GM19193 (cell line): ENCODE measurements at regions not wholly inside any gene's neighbourhood (a gene's known extent, or its start where the extent isn't known, plus 50 kb on each side); places are given as distances from the start of the nearest gene placed in this dataset.

Source experiments
- POLR2A ChIP-seq: IDR thresholded peaks from 4 replicates; pipeline ENCODE4 v1.6.1; 2011; ENCODE audit not compliant: insufficient read depth, insufficient read length; ENCODE audit errors: extremely low read depth

DNA sequence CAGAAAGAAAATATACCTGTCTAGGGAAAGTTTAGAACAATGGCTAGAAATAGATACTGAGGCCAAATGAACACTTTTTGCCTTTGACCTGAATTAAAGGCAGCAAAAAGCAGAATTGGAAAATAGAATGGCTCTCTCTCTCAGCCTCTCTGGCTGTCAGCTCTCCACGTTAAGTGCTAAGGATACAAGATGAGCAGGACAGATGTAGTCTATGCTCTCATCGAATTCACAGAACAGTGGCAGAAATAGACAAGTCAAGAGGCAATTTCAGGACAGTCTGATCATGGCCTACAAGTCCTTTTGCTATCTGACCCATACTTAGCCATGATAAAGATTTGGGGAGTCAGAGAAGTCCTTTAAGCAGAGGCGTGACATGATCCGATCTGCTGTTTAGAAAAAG lies 120.2 kb upstream of the CREB1 start:
- no peak for TF ChIP-seq POLR2A

DNA sequence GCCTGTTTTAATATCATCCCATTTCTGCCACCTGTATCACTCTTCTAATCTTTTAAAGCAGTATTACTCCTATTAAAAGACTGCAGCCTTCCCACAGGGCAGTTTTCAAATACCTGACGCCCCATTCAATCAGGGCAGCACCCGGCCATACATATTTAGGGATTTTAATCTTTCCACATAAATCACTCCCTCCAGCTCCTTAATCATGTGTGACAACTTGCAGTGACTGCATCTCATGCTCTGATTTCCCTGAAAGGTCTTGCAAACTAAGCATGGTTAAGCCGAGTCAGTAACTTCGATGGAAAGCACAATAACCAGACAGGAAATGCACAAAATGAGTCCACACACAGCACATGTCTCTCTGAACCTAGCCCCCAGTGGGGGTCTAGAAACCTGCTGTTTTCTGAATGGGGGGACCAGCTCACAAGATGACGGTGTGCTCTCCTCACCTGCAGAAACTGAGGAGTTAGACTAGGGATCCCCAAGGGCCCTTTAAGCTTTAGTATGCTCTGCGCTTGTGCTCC lies 116.9 kb upstream of the CREB1 start:
- no peak for TF ChIP-seq POLR2A

DNA sequence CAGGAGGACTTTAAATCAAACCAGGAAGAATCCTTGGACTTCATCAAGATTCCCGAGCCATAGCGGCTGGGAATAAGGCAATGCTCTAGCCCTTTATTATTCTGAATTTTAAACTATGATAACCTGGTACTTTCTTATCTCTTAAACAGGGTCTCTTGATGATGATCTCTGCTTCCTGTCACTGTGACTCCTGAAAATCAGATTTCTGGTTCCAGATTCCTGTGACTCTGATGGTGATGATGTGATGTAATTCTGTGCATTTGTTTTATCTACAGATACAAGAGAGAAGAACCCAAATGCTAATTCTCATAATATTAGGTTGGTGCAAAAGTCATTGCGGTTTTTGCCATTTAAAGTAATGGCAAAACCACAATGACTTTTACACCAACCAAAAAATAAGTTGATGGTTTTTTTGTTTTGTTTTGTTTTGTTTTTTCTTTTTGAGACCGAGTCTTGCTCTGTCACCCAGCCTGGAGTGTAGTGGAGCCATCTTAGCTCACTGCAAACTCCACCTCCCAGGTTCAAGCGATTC lies 116.3 kb upstream of the CREB1 start:
- no peak for TF ChIP-seq POLR2A

DNA sequence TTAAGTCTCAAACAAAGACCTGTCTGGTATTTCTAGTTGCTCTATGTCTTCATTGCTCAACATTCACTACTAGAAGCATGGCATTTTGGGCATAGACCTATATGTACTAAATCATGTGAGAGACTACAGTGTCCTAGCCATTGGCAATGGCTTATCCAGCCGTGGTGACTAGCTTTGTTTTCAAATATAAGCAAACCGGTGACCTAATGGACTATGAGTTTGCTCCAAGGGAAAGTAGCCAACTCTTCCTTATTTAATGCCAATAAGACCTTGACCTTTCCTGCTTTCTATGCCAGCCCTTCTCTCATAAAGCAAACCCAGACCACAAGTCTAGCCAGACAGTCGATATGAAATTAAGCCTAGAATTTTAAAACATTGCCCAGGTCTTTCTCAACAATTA lies 113.7 kb upstream of the CREB1 start:
- TF ChIP-seq POLR2A: no peak

DNA sequence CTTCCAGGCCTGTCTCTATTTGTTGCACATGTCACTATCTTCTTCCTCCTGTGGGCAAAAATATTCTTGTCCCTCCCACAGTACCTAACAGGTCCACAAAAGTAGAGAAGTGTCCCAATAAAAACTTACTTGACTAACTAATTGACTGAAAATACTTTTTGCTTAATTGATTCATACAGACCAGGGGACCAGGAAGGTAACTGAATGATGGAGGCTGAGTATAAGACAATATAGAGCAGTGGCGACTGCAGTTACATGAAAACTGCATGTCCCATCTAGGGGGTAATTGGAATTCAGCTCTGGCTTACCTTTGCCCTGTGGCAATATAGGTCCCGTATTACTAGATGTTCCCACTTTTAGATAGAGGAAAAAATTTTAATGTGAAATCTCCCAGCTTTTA lies 112.9 kb upstream of the CREB1 start:
- no peak for TF ChIP-seq POLR2A

DNA sequence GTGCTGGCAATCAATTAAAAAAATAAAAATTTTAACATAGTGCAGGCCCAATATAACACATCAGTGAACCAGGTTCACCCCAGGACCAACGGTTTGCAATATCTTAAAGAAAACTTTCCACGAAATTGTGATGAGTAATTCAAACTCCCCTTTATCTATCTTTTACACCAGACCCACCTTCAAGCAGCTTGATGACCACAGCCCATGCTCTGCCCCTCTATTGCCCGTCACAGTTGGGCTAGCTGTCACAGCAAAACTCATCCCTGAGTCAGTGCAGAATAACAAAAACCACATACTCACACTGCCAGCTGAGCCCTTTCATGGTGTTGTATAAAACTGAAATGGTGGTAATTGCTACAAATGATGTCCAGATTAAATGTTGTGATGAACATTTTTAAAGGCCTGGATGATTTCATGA lies 112.5 kb upstream of the CREB1 start:
- TF ChIP-seq POLR2A: no peak

DNA sequence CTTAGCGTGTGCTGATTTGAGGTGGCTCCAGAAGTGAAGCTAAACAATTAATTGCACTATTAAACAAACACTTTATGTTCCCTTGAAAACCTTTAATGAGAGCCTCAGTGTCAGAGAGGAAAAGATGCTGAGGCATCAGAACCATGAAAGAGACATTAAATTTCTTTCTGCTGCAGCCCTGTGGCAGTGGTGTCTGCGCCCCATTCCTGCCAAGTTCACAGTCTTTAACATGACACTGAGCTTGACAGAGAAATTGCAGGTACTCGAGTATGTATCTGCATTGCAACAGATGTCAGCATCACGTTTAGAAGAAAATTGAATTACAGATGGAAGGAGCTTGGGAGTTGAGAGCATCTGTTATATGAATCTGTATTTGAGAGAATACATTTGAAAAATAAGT lies 111.3 kb upstream of the CREB1 start:
- no peak for TF ChIP-seq POLR2A

DNA sequence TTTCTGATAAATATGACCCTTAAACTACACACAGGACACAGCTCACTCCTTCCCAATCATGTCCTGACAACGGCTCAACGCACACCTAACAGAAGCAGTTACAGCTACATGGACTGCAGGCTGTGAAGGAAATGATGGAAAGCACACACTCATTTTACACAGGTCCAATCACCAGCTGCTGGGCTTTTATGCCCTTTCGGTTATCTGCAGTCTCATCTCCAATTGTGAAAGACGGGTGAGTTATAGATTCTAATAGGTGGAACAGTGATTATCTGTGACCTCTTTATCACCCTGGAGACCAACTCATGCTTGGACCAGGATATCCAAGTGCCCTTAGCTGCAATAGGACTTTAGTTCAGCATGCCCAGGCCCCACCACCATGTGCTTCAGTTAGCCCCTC lies 110.4 kb upstream of the CREB1 start:
- TF ChIP-seq POLR2A: no peak

DNA sequence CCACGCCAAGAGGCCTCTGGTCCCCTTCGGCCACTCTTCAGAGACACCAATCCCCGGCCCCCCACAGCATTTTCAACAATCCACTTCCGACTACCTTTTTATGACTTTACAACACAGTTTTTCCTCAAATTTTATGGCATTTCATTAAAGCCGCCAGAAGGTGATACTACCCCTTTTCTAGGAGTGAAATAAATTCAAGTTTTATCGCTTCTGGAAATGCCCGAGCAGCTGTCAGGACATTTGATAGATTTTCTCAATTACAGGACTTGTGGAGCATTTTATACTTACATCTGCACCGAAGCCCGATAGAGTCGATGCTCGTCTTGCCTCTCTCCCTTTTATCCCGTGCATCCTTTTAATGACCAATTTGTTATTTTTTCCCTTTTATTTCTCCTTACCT lies 108.1 kb upstream of the CREB1 start:
- TF ChIP-seq POLR2A: no peak

DNA sequence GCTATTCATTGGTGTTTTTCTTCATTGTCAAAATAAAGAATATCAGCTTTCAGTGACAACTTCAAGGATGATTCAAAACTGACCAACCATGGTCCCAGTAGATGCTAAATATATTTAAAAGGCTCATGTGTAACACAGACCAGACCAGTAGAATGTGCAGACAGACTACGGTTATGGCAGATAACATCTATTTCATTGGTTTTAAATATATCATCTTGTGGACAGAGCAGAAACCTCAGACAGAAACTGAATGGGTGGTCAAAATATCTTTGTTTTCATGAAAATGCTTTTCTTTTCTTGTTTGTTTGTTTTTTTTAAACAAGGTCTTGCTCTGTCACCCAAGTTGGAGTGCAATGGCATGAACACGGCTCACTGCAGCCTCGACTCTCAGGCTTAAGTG lies 107.4 kb upstream of the CREB1 start:
- TF ChIP-seq POLR2A: no peak

DNA sequence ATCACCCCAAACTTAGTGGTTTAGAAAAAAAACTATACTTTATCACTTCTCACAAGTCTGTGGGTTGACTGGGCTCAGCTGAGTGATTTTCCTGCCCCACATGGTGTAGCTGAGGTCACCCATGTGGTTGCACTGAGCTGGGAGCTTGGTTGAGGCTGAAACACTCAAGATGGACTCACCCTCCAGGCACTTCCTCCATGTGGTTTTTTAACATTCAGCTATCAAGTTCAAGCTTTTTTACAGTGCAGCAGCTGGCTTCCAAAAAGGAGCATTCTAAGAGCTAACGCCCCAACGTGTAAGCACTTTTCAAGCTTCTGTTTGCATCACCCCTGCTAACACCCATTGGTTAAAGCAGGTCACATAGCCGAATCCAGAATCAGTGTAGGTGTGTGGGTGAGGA lies 105.9 kb upstream of the CREB1 start:
- no peak for TF ChIP-seq POLR2A

DNA sequence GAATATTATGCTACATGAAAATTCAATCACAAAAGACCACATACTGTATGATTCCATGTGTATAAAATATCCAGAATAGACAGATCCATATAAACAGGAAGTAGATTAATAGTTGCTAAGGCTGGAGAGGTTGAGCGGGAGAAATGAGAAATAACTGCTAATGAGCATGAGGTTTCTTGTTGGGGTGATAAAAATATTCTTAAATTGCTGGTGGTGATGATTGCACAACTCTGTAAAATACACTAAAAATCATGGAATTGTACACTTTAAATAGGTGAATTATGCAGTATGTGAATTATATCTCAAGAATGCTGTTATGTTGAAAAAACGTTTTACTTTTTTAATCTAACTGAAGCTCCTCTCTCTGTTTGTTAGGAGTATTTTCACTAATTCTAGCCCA lies 101.8 kb upstream of the CREB1 start:
- TF ChIP-seq POLR2A: no peak

DNA sequence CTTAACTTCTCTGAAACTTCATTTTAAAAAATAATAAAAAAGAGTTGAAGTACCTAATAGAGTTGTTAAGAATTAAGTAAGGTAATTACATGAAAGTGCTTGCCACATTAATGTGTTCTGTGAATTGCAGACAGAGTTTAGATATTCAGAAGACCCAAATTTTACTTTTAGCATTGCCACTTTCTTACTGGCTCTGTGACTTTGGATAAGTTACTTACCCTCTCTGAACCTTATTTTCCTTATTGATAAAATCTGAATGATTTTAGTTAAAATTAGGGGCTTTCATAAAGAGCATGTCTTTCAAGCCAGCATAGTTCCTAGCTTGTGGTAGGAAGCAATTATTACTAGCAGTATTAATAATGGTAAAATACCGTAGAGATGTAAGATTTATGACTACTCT lies 101.2 kb upstream of the CREB1 start:
- TF ChIP-seq POLR2A: no peak

DNA sequence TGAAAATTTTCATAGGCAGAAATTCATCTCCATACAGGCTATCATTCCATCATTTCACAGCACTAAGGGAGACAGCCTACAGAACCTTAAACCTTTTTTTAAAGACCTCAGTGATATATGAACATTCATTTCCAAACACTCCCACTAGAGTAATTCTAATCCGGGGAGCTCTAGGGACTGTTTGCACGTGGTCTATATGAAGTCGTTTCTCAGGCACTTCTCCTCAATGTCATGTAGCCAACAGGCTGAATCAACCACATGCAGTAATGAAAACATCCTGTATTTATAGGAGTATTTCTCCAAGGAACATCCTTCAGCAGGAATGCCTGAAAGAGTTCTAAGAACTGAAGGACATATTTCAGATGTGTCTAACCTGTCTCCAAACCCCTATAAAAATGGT lies 97.3 kb upstream of the CREB1 start:
- no peak for TF ChIP-seq POLR2A

DNA sequence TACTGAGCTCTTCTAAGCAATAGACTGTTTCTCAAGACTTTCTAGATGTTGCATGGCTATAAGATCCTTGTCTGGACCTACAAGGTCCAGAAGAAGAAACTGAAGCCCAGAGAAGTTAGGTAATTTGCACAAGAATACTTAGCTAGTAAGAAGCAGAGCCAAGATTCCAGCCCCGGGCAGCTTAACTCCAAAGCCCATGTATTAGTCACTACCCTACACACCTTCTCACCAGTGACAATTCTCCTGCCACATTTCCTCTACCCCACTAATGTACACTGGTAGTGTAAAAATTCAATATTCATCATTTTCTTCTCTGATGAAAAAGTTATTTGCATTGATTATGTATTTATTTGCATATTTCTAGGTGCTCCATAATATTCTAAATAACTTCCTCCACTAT lies 95.5 kb upstream of the CREB1 start:
- no peak for TF ChIP-seq POLR2A

DNA sequence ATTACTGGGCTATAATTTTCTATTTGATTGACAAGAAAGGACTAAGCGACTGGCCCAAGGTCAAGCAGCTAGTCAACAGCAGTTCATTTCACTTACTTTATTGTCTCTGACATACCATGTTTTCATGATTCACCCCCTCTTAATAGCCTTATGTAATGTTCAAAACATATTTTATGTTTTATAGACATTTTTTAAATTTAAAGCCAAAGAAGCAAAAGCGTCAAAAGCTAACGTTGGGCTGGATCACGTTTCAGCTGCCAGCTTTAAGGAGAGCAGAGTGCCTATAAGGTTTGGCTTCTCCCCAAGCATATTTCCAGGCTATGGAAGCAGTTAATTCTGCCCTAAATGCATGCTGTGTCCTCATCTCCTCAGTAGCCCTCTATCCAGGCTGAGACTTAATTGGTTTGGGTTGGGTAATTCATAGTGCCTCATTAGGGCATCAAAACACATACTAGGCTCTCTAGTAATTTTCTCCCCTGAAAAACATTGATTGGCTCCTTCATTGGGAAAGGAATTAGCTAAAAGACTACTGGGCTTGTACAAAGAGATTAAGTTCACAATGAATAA lies 94.8 kb upstream of the CREB1 start:
- no peak for TF ChIP-seq POLR2A

DNA sequence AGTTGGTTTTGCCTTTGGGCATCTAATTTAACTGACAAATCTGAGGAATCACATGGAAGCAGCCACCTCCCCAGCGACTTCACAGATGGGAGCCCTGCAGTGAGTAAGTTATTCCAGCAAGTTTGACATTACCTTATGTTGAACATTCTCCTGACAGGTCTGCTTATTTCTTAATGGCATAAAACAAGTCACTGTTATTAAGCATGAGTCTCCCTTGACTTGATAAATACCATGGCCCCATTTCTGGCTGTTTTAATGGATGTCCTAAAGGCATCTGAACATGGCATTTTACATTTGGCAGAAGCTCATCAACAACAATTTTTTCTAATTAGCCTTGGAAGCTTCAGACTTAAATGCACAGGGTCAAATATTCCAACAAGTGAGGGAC lies 92.6 kb upstream of the CREB1 start:
- no peak for TF ChIP-seq POLR2A
